ENCODE measurements at regions not wholly inside any gene's neighbourhood (a gene's known extent, or its start where the extent isn't known, plus 50 kb on each side); places are given as distances from the start of the nearest gene placed in this dataset.
A peak's percentile ranks its signal among the peaks of the same experiment; 100 is the strongest.

DNA sequence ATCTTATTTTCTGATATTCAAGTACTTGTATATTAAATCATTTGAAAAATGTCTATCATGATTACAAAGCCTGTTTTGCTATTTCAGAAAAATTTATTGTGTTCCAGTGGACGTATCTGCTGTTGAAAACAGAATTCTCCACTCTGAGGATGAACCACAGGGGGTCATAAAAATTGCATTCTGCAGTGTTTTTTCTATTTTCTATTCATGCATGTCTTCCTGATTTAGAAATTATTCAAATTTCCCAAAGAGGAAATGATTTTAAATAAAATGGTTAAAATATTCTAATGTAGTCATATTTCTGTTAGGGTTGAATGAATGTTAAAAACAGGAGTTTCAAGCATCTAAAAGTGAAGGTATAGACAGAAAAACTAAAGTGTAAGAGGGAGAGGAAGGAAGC, 111.5 kb upstream of the ANKRD55 start:
- H3K36me3 Mint-ChIP-seq = peaks cover 4% of the 10 kb centered on the region
- H3K4me3 Mint-ChIP-seq = no peak overlapping the region
- peaks cover 9% of the 10 kb centered on the region for H3K9me3 Mint-ChIP-seq
- H3K27me3 Mint-ChIP-seq = no peaks in the 10 kb centered on the region
- peaks cover 45% of the 10 kb centered on the region for H3K4me1 Mint-ChIP-seq
- ATAC-seq = no peak
- H3K27ac Mint-ChIP-seq = peak overlapping the region; percentile 2

DNA sequence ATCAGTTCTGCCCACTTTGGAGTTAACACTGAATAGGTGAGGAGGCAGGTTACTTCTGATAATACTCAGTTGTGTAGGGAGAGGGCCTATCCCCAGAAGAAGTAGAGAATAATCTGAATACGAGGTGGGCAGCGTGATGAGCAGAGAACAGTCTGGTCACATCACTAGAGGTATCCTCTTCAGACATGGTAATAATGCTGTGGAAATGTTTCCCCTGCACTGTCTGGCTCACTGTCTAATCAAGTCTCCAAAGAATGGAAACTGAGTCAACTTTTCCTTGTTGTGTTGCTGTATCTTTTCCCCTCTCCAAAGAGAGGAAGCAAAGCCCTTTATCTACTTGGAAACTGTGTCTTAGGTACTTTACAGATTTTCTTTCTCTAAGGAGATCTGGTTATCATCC, 110.9 kb upstream of the ANKRD55 start:
- peaks cover 41% of the 10 kb centered on the region for H3K4me1 Mint-ChIP-seq
- peaks cover 13% of the 10 kb centered on the region for H3K9me3 Mint-ChIP-seq
- H3K4me3 Mint-ChIP-seq = no peak overlapping the region
- no peak for ATAC-seq
- H3K27ac Mint-ChIP-seq = peak overlapping the region; percentile 2
- H3K27me3 Mint-ChIP-seq = no peaks in the 10 kb centered on the region
- peaks cover 8% of the 10 kb centered on the region for H3K36me3 Mint-ChIP-seq

DNA sequence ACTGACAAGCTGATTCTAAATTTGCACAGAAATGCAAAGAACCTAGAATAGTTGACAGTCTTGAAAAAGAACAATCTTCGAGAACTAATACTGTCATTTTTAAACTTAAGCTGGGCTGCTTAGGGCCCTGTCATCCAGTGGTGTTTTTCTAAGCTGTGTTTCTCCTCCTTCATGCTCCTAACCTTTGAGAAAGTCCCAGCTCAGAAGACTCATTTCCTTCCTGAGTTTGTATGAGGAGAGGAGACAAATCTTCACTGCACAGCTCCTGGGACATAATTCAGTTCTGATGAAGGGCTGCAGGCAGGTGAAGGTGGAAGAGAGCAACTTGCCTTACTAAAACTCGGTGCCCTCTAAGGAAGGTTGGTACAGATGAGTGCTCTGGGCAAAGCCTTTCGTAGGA, 109.5 kb upstream of the ANKRD55 start:
- Mint-ChIP-seq H3K9me3 (peaks cover 18% of the 10 kb centered on the region), H3K4me3 (no peak overlapping the region), H3K36me3 (peaks cover 14% of the 10 kb centered on the region), H3K27me3 (no peaks in the 10 kb centered on the region), H3K27ac (peak overlapping the region; percentile 33), H3K4me1 (peaks cover 48% of the 10 kb centered on the region)
- no peak for ATAC-seq

DNA sequence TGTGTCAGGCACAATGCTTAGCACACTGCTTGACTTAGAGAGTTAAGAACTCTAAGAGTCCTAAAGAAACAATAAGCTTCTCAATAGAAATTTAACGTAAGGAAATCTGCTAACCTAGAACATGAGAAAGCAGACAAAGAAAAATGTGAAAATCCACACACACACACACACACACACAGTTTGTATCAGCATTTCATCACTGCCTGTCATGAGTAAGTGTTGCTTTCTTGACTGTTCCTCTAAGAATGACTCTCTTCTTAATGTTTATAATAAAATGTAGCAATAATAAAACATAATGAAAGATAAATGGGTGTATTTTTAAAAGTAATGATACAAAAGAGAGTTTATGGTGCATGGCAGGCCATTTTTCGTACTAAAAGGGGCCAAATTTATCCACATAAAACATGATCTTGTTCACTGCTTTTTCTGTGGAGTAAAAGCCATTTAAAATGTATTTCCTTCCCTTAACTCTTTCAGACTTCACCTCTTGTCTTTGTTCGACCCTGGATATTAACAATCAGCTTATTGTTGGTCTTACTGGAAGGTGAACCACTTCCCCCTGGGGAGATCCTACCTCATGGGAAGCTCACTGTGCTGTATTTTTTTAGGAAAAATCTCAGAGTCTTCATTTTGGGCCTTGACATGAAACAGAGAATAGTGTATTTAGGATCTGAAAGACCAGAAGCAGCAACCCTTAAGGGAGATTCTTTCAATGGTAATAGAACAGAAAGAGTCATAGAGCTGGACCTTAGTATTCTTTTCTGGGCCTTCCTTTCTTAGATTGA, 107.3 kb upstream of the ANKRD55 start:
- H3K27me3 Mint-ChIP-seq = no peaks in the 10 kb centered on the region
- H3K9me3 Mint-ChIP-seq = peaks cover 24% of the 10 kb centered on the region
- ATAC-seq = no peak
- H3K36me3 Mint-ChIP-seq = peaks cover 25% of the 10 kb centered on the region
- H3K4me1 Mint-ChIP-seq = peaks cover 46% of the 10 kb centered on the region
- no peak overlapping the region for H3K27ac Mint-ChIP-seq
- H3K4me3 Mint-ChIP-seq = no peak overlapping the region

DNA sequence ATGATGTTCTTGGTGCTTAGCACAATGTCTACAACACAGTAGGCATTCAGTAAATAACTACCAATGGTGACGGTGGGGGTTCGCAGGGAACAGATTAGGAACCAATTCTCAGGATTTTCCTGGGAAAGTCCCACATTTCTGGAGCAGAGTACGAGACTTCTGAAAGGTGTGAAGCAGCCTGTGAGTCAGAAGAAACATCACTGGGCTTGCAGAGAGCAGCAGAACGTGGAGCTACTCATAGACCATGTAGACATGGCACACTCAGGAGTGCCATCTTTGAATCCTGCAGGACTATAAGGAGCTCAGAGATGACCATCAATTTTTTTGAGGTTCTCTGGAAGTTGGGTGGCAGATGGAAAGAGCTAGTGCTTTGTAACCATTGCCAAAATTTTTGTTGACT, 106.6 kb upstream of the ANKRD55 start:
- ATAC-seq = no peak

DNA sequence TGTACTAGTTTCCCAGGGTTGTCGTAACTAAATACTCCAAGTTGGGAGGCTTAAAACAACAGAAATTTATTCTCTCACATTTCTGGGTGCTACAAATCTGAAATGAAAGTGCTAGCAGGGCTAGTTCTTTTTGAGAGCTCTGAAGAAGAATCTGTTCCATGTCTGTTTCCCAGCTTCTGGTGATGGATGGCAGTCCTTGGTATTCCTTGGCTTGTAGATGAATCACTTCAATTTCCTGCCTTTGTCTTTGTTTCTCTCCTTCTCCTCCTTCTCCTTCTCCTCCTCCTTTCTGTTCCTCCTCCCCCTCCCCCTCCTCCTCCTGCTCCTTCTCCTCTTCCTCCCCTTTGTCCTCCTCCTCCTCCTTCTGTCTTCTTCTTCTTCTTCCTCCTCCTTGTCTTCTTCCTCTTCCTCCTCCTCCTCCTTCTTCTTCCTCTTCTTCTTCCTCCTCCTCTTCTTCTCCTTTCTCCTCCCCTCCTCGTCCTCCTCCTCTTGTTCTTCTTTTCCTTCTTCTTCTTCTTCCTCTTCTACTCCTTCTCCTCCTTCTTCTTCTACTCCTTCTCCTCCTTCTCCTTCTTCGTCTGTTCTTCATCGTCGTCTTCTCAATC, 104.7 kb upstream of the ANKRD55 start:
- Mint-ChIP-seq H3K27ac (peak overlapping the region; percentile 36), H3K4me1 (peaks cover 20% of the 10 kb centered on the region), H3K9me3 (peaks cover 27% of the 10 kb centered on the region), H3K27me3 (no peaks in the 10 kb centered on the region), H3K4me3 (no peak overlapping the region), H3K36me3 (peaks cover 28% of the 10 kb centered on the region)
- ATAC-seq = no peak

More for the DNA sequence above, 106.6 kb upstream of the ANKRD55 start:
- Mint-ChIP-seq H3K4me1 (peaks cover 39% of the 10 kb centered on the region), H3K4me3 (no peak overlapping the region), H3K9me3 (peaks cover 27% of the 10 kb centered on the region), H3K36me3 (peaks cover 28% of the 10 kb centered on the region), H3K27ac (no peak overlapping the region), H3K27me3 (no peaks in the 10 kb centered on the region)

DNA sequence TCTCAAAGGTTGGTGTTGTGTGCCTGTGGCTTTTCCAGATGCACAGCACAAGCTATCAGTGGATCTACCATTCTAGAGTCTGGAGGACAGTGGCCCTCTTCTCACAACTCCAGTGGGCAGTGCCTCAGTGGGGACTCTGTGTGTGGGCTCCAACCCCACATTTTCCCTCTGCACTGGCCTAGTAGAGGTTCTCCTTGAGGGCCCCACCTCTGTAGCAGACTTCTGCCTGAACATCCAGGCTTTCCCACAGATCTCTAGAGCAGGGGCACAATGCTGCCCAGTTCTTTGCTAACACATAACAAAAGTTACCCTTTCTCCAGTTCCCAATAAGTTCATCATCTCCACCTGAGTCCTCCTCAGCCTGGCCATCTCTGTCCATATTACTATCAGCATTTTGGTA, 102.1 kb upstream of the ANKRD55 start:
- Mint-ChIP-seq H3K27me3 (no peaks in the 10 kb centered on the region), H3K4me1 (peaks cover 20% of the 10 kb centered on the region), H3K4me3 (no peak overlapping the region), H3K27ac (no peak overlapping the region), H3K9me3 (peaks cover 27% of the 10 kb centered on the region), H3K36me3 (peaks cover 28% of the 10 kb centered on the region)
- no peak for ATAC-seq

DNA sequence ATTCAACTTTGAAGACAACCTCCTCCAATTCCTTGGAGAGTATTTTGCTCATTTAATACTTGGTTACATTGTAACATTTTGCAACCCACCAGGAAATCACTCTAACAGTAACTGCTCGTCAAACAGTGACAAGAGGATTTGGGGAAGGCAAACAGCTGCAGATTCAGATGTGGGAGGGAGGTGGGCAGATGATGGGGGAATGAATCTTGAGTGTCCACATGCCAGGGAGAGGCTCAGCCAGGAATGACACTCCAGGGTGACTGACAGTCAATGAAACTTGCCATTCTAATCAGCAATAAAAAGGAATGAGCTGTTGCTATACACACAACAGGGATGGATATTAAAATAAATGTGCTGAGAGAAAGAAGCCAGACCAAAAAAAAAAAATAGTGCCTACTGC, 97.7 kb upstream of the ANKRD55 start:
- H3K36me3 Mint-ChIP-seq = peaks cover 8% of the 10 kb centered on the region
- H3K27me3 Mint-ChIP-seq = no peaks in the 10 kb centered on the region
- ATAC-seq = no peak
- peak overlapping the region; percentile 95 for H3K27ac Mint-ChIP-seq
- peaks cover 10% of the 10 kb centered on the region for H3K9me3 Mint-ChIP-seq
- H3K4me1 Mint-ChIP-seq = peaks cover 57% of the 10 kb centered on the region
- H3K4me3 Mint-ChIP-seq = no peak overlapping the region

DNA sequence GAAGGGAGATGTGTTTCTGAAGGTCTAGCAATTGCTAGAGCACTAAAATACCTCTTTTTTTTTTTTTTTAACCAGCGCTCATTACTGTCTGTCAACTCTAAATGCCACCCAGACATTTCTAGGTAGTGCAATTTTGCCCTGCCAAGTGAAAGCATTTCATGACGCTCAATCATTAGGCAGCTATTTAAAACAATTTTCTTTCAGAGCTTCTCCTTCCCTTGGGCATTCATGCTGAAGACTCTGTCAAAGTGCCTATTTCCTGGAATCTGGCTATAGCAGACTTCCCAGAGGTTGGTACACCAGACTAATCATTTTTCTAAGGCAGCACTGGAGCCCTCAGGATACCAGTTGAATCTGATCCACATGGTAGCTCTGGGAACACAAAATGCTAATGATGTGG, 97.0 kb upstream of the ANKRD55 start:
- ATAC-seq = no peak
- Mint-ChIP-seq H3K36me3 (peaks cover 1% of the 10 kb centered on the region), H3K9me3 (peaks cover 4% of the 10 kb centered on the region), H3K4me1 (peaks cover 58% of the 10 kb centered on the region), H3K4me3 (peak overlapping the region; percentile 52), H3K27ac (peak overlapping the region; percentile 95), H3K27me3 (no peaks in the 10 kb centered on the region)

DNA sequence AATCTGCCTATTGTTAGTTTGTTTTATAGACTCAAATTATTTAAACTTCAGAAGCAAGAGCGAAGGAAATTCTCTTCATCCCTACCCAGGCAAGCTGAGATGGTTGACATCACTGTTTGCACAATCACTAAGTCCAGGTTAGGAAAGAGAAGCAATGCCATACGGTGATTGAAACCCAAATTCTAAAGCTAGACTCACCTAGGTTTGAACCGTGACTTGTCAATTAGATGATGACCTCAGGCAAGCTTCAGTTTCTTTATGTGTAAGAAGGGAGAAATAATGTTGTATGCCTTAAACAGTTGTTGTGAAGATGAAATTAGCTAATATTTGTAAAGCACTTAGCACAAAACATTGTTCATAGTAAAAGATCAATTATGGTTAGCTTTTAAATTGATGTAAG, 96.5 kb upstream of the ANKRD55 start:
- peak; percentile 63 for ATAC-seq
- H3K27ac Mint-ChIP-seq = peak overlapping the region; percentile 95
- no peaks in the 10 kb centered on the region for H3K36me3 Mint-ChIP-seq
- H3K27me3 Mint-ChIP-seq = no peaks in the 10 kb centered on the region
- peaks cover 58% of the 10 kb centered on the region for H3K4me1 Mint-ChIP-seq
- peaks cover 3% of the 10 kb centered on the region for H3K9me3 Mint-ChIP-seq
- peak overlapping the region; percentile 52 for H3K4me3 Mint-ChIP-seq

DNA sequence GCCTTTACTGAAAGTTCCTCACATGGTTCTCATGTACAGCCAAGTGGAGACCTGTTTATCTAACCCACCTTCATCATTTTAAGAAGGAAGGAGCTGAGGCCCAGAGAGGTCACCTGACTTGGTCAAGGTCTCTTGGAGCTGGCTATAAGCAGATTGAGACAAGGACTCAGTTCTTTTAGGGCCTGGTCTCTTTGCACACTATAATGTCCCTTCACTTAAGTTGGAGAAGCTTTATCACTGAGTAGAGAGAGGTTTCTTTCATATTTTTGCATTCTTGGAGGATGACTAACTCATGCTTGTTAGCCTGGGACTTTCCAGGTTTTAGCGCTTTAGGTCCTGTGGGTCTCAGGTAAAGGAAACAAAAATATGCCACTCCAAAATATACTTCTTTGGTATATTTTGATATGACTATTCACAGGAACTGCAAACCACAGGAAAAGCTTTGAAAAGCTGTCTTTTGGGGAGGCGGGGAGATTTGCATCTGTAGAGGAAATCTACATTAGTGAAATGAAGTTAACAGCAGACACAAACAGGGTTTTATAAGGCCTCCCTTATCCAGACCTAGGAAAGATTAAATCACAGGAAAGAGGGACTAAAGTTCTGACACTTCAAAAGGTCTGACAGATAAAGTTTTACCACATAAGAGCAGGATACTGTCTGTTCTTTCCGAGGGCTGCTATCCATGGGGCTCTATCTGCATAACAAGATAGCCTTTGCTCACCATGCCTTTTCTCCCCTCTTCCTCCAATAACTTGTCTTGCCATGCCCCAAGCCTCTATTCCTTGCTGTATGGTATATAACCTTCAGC, 95.8 kb upstream of the ANKRD55 start:
- Mint-ChIP-seq H3K27ac (peak overlapping the region; percentile 95), H3K4me1 (peaks cover 58% of the 10 kb centered on the region), H3K4me3 (peak overlapping the region; percentile 8), H3K9me3 (peaks cover 3% of the 10 kb centered on the region), H3K27me3 (no peaks in the 10 kb centered on the region), H3K36me3 (no peaks in the 10 kb centered on the region)
- peak; percentile 85 for ATAC-seq

DNA sequence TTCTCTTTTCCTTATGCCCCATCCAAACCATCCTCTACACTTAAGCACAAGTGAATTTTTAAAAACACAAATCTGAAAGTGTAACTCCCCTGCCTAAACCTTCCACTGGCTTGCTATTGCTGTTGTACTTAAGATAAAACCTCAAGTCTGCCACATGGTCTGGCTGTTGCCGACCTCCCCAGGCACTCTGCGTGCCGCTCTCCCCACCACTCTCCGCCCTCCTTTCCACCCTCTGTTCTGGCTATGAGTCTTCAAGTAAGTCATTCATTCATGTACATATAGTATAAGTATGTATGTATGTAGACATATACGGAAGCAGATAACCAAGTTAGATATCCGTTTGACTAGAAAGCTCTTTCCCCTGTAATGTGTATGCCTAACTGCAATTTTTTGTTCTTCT, 94.7 kb upstream of the ANKRD55 start:
- peaks cover 3% of the 10 kb centered on the region for H3K9me3 Mint-ChIP-seq
- H3K4me1 Mint-ChIP-seq = peaks cover 58% of the 10 kb centered on the region
- H3K36me3 Mint-ChIP-seq = no peaks in the 10 kb centered on the region
- peak overlapping the region; percentile 19 for H3K4me3 Mint-ChIP-seq
- peak; percentile 80 for ATAC-seq
- H3K27ac Mint-ChIP-seq = peak overlapping the region; percentile 95
- no peaks in the 10 kb centered on the region for H3K27me3 Mint-ChIP-seq

DNA sequence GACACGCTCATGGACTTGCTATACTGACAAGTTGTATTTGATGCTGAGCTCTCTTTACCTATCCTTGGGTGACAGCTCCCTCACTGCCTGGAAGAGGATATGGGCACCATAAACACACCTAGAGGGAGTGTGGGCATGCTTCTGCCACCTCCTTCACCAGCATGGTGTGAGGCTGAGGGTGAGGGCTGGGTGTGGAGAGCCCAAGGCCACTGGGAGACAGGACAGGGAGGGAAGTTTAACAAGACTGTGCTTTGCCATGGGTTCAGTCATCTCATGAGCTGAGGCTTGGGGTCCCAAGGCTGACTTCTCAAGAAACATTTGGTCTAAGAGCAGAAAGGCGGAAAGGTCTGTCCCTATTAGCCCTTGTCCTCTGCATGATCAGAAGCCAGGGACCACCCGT, 93.6 kb upstream of the ANKRD55 start:
- H3K4me1 Mint-ChIP-seq = peaks cover 63% of the 10 kb centered on the region
- H3K4me3 Mint-ChIP-seq = no peak overlapping the region
- no peaks in the 10 kb centered on the region for H3K9me3 Mint-ChIP-seq
- no peaks in the 10 kb centered on the region for H3K27me3 Mint-ChIP-seq
- ATAC-seq = no peak
- H3K27ac Mint-ChIP-seq = peak overlapping the region; percentile 95
- H3K36me3 Mint-ChIP-seq = no peaks in the 10 kb centered on the region

DNA sequence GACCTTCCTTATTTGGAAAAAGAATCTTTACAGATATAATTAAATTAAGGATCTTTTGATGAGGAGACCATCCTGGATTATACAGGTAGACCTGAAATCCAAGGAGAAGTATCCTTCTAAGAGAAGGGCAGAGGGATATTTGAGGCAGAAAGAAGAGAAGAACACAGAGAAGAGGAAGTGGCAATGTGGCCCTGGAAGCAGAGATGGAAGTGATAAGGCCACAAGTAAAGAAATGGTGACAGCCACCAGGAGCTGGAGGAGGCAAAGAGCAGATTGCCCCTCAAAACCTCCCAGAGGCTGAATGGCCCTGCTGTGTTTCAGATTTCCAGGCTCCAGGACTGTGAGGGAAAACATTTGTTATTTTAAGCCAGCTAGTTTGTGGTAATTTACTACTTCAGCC, 93.0 kb upstream of the ANKRD55 start:
- H3K9me3 Mint-ChIP-seq = no peaks in the 10 kb centered on the region
- no peaks in the 10 kb centered on the region for H3K36me3 Mint-ChIP-seq
- peaks cover 61% of the 10 kb centered on the region for H3K4me1 Mint-ChIP-seq
- no peaks in the 10 kb centered on the region for H3K27me3 Mint-ChIP-seq
- ATAC-seq = no peak
- no peak overlapping the region for H3K4me3 Mint-ChIP-seq
- peak overlapping the region; percentile 95 for H3K27ac Mint-ChIP-seq

DNA sequence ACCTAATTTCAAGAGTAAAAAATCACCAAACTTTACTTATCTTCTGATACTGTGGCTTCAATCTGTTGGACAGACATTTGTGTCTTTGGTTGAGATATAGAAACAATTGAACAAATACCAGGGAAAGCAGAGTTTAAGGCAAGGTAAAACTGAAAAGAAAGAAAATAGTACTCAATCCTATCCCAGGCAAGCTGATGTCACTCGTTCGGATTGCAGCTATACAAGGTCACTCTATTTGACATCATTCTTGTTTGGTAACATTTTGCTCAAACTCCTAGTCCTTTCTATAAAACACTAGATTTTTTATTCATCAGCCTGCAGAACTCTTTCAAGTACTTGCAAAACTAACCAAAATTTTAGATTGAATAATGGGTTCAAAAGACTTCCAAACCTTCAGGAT, 91.9 kb upstream of the ANKRD55 start:
- H3K4me1 Mint-ChIP-seq = peaks cover 52% of the 10 kb centered on the region
- H3K4me3 Mint-ChIP-seq = no peak overlapping the region

More for the DNA sequence above, 91.9 kb upstream of the ANKRD55 start:
- Mint-ChIP-seq H3K27me3 (no peaks in the 10 kb centered on the region), H3K27ac (no peak overlapping the region), H3K36me3 (no peaks in the 10 kb centered on the region), H3K9me3 (no peaks in the 10 kb centered on the region)
- no peak for ATAC-seq

Measured in stimulated activated memory B cell treated with anti-CD40 and anti-IgM and Interleukin-4, amounts not matched to agents 10 μg/mL and 1 μg/mL and 100 μg/mL, for 72 hours (primary cell).